NCI-H1105 treated with DMSO at 0.1 percent for 48 hours (cell line): ENCODE measurements at regions not wholly inside any gene's neighbourhood (a gene's known extent, or its start where the extent isn't known, plus 50 kb on each side); places are given as distances from the start of the nearest gene placed in this dataset.
A peak's percentile ranks its signal among the peaks of the same experiment; 100 is the strongest.

ENCODE experiments used
- DNase-seq: peaks from one replicate; lab custom pipeline; 2025; lab: John Stamatoyannopoulos, UW

- DNase-seq: no peak
Observed at GRCh38 chr9:119005162-119005561, 364.1 kb downstream of the BRINP1 start.

DNA sequence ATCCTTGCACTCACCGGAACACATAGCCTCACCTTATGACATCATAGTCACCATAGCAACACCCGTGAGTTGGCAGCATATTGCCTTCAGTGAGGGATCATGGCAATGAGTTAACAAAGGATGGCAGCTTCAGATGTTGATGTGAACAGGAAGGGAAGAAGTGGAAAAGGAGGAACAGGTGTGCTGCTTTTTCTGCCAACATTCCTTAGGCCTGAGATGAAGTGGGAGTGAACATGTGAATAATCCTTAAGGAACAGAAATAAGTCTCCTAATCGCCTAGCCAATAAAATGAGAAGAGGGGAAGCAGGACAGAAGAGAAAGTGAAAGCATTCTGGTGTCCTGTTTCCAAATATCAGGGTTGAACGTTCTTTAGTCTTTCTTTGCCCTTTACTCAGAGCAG lies 360.0 kb downstream of the BRINP1 start:
- DNase-seq: no peak

GRCh38 chr9:119020284-119020683 lies 349.0 kb downstream of the BRINP1 start:
- no peak for DNase-seq

DNA sequence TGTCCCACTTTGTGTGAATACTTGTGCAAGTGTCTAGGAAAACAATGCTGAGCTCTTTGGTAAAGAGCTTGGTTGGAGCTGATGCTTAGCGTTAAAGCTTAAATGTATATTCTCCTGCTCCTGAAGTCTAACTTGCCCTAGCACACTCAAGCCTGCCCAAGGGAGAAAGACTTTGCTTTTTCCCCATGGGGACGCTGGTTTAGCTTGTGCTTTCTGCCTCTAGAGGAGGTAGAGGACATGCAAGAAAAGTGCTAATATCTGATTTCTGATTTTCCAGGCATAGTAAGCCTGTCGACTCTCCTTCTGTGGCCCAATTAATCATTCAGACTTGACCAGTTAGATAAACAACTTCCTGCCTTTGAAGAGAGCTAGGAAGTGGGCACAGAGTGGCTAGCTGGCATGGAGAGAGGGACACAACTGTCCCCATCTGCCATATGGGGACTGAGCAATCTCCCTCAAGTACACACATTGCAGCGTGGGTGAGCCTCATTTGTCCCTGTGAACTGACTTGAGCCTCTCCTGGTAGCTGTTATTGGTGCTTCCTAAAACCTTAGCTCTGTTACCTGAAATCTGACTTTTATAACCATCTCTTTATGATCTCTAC lies 348.4 kb downstream of the BRINP1 start:
- DNase-seq: no peak

DNA sequence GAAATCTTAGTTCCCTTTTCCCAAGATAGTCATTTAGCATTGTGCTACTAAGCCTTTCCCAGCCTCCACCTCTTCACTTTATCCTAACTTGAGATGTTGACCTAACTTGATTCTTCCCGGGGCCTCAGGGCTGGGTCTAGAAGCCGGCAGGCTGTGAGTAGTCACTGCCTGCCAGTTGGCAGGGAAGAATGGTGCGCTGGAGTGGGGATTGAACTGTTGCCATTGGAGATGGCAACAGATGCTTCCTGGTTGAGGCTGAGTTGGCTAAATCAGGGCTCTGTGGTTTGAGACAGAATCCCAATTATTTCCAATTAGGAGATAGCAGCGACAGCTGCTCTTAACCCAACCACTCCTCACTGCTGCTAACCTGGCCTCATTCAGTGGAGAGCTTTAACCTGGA lies 343.1 kb downstream of the BRINP1 start:
- peak; percentile 67 for DNase-seq

DNA sequence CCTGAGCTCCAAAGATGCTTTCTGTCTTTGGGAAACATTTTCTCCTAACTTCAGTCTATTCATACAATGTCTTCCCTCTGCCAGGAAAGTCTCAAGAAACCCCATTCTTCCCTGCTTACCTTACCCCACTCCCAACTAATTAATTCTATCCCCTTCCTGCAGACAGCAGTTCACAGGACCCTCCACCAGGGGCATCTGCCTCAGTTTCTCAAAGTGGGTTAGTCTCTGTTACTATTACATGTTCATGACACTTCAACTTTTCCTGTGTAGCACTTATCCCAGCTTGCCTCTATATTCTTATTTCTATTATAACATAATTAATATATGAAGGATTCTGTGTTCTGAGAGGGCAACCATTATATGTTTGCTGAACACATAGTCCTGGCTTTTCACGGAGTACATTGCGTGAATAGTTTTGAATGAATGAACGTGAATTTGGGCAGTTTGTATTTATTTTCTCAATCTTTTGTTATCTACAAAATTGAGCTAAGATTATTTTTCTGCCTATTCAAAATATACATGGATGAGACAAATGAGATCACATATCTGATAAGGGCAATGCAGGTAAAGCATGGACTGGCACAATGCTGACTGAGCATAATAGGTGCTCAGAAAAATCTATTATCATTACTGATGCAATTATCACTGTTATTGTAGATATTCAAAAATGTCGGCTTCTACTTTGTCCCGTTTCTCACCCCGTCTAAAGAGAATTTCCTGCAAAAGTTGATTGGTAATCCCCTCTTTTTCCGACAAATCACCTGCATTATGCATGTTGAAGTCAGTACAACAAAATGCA lies 341.1 kb downstream of the BRINP1 start:
- DNase-seq: no peak

DNA sequence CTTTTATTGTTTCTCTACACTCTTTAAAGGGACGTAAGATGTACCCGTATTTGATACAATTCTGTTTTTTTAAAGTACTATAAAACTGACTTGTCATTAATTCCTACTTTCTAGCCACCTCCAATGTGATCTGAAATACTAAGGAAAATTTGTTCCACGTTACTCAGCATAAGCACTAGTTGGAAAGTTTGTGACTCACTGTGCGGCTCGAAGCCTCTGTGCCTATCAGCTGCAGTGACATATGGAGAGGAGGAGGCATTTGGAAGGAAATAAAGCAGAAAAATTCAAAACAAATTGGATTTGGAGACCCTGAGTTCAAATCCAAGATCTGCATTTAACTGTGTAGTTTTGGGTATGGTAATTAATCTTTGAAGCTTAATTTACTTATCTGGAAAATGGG lies 339.3 kb downstream of the BRINP1 start:
- no peak for DNase-seq

DNA sequence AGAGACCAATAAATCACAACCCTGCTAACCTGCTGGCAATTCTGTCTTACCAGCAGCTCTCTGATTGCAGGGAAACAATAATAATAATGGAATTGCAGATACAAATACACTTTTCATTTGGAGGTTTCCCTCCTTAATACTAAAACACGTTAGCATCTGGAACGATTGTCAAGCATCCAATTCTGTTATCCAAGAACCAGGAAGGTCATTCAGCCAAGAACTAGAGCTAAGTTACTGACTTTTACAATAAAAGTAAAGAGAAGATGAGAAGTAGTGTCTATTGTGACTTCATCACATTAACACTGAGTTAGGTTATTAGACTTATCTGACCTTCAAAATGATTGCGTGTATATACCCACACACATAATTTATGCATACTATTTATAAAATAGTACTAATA lies 335.6 kb downstream of the BRINP1 start:
- DNase-seq: no peak

- no peak for DNase-seq
Observed at GRCh38 chr9:119036969-119037368, 332.3 kb downstream of the BRINP1 start.

DNA sequence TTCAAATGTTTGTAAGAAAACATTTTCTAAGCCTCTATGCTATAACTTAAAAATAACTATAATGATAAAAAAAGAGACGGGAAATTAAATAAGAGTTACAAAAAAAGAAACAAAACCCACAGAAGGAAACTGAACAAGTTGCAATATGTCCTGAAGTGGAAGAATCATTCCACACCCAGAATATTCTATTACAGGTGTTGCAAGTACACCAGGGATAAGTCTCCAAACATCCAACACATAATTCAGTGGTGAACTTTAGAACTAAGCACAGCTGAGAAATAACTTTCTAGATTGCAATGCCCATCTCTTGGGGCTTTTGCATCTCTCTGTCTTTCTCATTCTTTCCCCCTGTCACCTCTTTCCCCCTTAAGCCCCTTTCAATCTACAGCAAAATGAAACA lies 325.2 kb downstream of the BRINP1 start:
- no peak for DNase-seq

- no peak for DNase-seq
Observed at GRCh38 chr9:119044806-119045205, 324.4 kb downstream of the BRINP1 start.

GRCh38 chr9:119047513-119048307 lies 321.5 kb downstream of the BRINP1 start:
- DNase-seq: no peak

GRCh38 chr9:119050281-119050680 lies 319.0 kb downstream of the BRINP1 start:
- DNase-seq: no peak

GRCh38 chr9:119052339-119053030 lies 316.8 kb downstream of the BRINP1 start:
- DNase-seq: peak; percentile 4

- DNase-seq: no peak
Observed at GRCh38 chr9:119053070-119053469, 316.2 kb downstream of the BRINP1 start.

DNA sequence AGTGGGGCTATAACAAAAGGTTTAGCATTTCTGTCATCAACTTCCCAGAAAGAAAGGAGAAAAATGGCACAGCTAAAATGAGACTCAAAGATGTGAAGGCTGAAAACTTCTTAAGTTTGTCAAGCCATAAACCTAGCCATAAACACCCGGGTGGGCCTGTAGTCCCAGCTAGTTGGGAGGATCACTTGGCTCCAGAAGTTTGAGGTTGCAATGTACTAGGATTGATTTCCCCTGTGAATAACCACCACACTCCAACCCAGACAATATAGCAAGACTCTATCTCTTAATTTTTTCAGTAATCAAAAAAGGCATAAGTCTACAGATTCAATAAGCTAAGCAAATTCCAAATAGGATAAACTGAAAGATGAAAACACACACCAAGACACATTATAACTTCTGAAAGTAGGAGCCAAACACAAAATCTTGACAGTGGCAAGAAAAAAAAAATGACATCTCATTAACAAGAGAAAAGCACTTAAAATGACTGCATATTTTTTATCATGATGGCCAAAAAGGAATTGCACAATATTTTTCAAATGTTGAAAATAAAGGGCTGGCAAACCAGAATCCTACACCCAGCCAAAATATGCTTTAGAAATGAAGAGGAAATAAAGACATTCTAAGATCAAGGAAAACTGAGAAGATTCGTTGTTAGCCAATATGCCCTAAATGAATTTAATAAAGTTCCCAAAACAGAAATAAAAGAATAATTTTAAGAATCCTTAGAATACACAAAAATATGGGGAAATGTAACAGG lies 308.4 kb downstream of the BRINP1 start:
- no peak for DNase-seq

DNA sequence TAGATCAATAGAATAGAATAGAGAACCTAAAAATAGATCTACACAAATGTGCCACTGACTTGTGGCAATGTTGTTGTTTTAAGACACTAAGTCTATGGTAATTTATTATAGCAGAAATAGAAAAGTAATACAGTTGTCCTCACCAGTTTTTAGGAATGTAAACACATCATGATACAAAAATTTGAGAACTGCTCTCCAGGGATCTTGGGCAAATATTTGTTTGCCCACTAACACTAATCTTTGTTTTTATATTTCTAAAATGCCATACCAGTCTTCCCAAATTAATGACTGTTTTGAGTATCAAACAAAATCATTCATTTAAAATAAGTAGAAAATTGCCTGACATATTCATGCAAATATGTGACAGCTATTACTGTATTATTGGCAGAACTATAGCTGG lies 297.6 kb downstream of the BRINP1 start:
- DNase-seq: no peak

DNA sequence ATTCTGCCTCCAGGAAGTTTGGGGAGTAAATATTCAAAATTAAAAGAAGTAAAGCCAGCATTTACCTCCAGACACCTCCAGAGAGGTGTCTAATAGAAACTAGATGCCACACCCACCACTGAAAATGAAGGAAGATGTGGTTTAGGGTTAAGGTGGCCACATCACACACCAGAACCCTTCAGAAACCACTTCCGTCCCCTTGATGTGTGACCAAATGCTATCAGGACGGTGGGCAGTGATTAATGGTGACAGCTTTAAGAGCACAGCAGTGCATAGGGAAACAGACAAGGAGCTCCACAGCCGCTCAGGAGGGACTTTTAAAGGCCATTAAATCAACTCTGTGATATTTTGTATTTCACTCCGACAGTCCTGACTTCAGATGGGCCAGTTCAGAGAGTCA lies 295.2 kb downstream of the BRINP1 start:
- no peak for DNase-seq

DNA sequence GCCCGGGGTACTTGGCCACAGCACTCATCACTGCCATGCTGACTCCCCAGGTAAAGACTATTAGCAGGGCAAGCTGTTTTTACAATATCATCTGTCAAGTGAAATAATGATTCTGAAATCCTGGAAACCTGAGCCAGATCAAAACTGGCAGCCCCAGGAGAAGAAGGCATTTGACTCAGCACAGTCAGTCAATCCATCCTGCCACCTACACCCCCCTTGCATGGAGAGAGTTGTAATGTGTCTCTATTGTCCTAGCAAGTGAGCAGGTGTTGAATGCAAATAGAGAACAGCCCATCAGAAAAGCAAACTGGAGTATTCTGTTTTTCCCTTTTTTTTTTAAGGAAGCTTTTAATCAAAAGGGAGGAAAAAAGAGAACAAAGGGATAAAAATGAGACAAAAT lies 291.2 kb downstream of the BRINP1 start:
- DNase-seq: no peak

DNA sequence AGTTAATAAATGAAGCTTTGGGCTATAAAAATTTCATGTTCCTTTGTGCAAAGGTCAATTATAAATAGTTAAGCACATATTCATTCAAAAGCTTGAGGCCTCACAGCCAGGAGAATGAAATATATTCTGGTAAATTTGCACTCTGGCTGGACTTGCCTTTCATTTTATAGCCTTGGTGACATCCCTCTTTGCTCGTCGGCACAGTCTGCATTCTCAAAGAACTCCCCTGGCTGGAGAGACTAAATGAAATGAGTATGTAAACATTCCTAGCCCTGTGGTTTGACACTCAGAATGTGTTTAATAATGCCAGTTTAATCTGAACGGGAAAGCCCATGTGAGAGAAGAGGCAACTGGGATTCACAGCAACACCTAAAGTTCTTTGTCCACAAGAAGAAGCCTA lies 285.6 kb downstream of the BRINP1 start:
- DNase-seq: no peak

DNA sequence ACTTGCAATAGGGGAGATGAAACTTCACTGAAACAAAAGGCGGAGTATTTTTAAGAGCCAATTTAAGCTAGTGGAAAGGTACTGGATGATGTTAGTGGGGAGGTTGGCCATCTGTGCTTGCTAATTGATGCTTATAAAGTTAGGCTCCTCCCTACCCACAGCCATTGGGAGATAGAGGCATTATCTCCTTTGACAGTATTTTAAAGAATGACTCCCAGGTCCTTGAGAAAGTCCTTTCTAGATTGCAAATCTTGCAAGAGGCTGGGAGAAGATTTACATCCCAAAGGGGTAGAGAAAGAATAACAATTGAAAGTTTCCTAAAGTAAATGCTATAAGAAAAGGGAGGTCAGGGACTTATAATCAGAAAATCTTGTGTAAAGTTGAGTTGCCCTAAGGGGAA lies 282.6 kb downstream of the BRINP1 start:
- DNase-seq: no peak
